ENCODE measurements at regions not wholly inside any gene's neighbourhood (a gene's known extent, or its start where the extent isn't known, plus 50 kb on each side); places are given as distances from the start of the nearest gene placed in this dataset.

DNA sequence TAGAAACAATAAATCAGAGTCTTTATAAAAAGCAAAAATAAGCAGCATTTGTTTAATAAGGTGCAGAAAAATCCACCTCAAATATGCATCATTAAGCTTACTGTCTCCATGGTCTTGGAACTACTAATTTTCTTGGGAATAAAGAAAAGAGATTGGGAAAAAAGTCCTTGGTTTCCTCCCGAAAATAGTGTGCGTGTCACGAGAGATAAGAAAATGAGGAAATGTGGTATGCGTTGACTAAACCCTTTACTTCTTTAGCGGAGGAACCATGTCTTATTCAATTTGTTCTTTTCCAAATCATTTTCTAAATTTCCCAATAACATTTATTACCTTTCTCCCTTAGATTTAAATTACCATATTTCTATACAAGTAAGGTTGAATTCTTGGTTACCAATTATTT is 54.1 kb upstream of the HBS1L start:
- TF ChIP-seq POLR2AphosphoS5 (IDR thresholded peaks at IDR 0.05) (no peak), POLR2A (IDR thresholded peaks at IDR 0.05) (no peak), EP300 (IDR thresholded peaks at IDR 0.05; ENCODE audit: low read depth) (no peak)
- TF ChIP-seq, protein P1, sequence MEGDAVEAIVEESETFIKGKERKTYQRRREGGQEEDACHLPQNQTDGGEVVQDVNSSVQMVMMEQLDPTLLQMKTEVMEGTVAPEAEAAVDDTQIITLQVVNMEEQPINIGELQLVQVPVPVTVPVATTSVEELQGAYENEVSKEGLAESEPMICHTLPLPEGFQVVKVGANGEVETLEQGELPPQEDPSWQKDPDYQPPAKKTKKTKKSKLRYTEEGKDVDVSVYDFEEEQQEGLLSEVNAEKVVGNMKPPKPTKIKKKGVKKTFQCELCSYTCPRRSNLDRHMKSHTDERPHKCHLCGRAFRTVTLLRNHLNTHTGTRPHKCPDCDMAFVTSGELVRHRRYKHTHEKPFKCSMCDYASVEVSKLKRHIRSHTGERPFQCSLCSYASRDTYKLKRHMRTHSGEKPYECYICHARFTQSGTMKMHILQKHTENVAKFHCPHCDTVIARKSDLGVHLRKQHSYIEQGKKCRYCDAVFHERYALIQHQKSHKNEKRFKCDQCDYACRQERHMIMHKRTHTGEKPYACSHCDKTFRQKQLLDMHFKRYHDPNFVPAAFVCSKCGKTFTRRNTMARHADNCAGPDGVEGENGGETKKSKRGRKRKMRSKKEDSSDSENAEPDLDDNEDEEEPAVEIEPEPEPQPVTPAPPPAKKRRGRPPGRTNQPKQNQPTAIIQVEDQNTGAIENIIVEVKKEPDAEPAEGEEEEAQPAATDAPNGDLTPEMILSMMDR (IDR thresholded peaks at IDR 0.05) = no peak

Data from transverse colon (tissue), 4 donors.